Stimulated activated CD8-positive, alpha-beta memory T cell treated with anti-CD3 and anti-CD28 coated beads, Interleukin-12 subunit alpha, Interleukin-12 subunit beta, amount 100 ng/mL, for 4 hours (primary cell): ENCODE measurements at regions not wholly inside any gene's neighbourhood (a gene's known extent, or its start where the extent isn't known, plus 50 kb on each side); places are given as distances from the start of the nearest gene placed in this dataset.
"Not testable (repeated sequence)": the region's sequence is repeated elsewhere in the genome, so short reads cannot be mapped to it uniquely, and the experiment has no call there.

Source experiments
- DNase-seq: peaks from one replicate; pipeline ENCODE4 v3.0.0-alpha.2; 2020; ENCODE audit warnings: low read depth

- DNase-seq: no peak
These were observed 435.3 kb downstream of the CD83 start for GRCh38 chr6:14552891-14553290.

- no peak for DNase-seq
These were observed 435.9 kb downstream of the CD83 start for GRCh38 chr6:14553515-14553914.

GRCh38 chr6:14555804-14556203 is 438.2 kb downstream of the CD83 start:
- DNase-seq: no peak

- no peak for DNase-seq
These were observed 442.4 kb downstream of the CD83 start for GRCh38 chr6:14559746-14560536.

- DNase-seq: not testable (repeated sequence)
These were observed 444.0 kb downstream of the CD83 start for GRCh38 chr6:14561563-14561962.

GRCh38 chr6:14567842-14568241 is 450.3 kb downstream of the CD83 start:
- DNase-seq: no peak

- DNase-seq: no peak
These were observed 451.8 kb downstream of the CD83 start for GRCh38 chr6:14569394-14569793.

- DNase-seq: not testable (repeated sequence)
These were observed 452.3 kb downstream of the CD83 start for GRCh38 chr6:14569874-14570273.

GRCh38 chr6:14571001-14571400 is 453.4 kb downstream of the CD83 start:
- DNase-seq: no peak

- DNase-seq: no peak
These were observed 454.2 kb downstream of the CD83 start for GRCh38 chr6:14571746-14572145.

- no peak for DNase-seq
These were observed 455.7 kb downstream of the CD83 start for GRCh38 chr6:14573267-14573666.

GRCh38 chr6:14573703-14574290 is 456.2 kb downstream of the CD83 start:
- no peak for DNase-seq

- DNase-seq: no peak
These were observed 458.4 kb downstream of the CD83 start for GRCh38 chr6:14575961-14576360.

GRCh38 chr6:14578994-14579393 is 461.4 kb downstream of the CD83 start:
- no peak for DNase-seq

- no peak for DNase-seq
These were observed 465.2 kb downstream of the CD83 start for GRCh38 chr6:14582749-14583148.

GRCh38 chr6:14583826-14584225 is 466.3 kb downstream of the CD83 start:
- DNase-seq: no peak

GRCh38 chr6:14584450-14584849 is 466.9 kb downstream of the CD83 start:
- DNase-seq: no peak

- DNase-seq: no peak
These were observed 468.1 kb downstream of the CD83 start for GRCh38 chr6:14585689-14586088.

GRCh38 chr6:14589175-14589574 is 471.6 kb downstream of the CD83 start:
- no peak for DNase-seq

GRCh38 chr6:14590586-14590985 is 473.0 kb downstream of the CD83 start:
- DNase-seq: no peak

GRCh38 chr6:14591998-14592397 is 474.4 kb downstream of the CD83 start:
- no peak for DNase-seq

- no peak for DNase-seq
These were observed 475.7 kb downstream of the CD83 start for GRCh38 chr6:14593286-14593685.

- no peak for DNase-seq
These were observed 478.2 kb downstream of the CD83 start for GRCh38 chr6:14595751-14596150.

- DNase-seq: no peak
These were observed 478.8 kb downstream of the CD83 start for GRCh38 chr6:14596410-14596809.
